WTC11 (cell line): ENCODE measurements at regions not wholly inside any gene's neighbourhood (a gene's known extent, or its start where the extent isn't known, plus 50 kb on each side); places are given as distances from the start of the nearest gene placed in this dataset.

ENCODE experiments used
- ATAC-seq: fragments of 200-7000 bp; cut with Tn5 transposase; 2 replicates; pipeline ENCODE4 v1.10.0; 2021; ENCODE audit warnings: mild to moderate bottlenecking, moderate library complexity
- CTCF ChIA-PET: fragments of 300-600 bp; sonication (Branson Sonifier 250); formaldehyde crosslinking; loops from one replicate; lab custom pipeline; 2021; ENCODE audit warnings: antibody characterized with exemption; lab: Charles Lee
- POLR2A ChIA-PET: fragments of 350-600 bp; sonication (Branson Sonifier 250); formaldehyde crosslinking; loops from one replicate; lab custom pipeline; 2021; ENCODE audit warnings: antibody characterized with exemption; lab: Charles Lee
- DNase-seq: peaks from one replicate; pipeline ENCODE4 v3.0.0; 2021; ENCODE audit warnings: low spot score
- H3K27ac Mint-ChIP-seq: 2 replicates; pipeline ENCODE4 v1.8.0; 2021; ENCODE audit warnings: mixed read lengths
- H3K27me3 Mint-ChIP-seq: 2 replicates; pipeline ENCODE4 v1.8.0; 2021; ENCODE audit warnings: low read depth, mild to moderate bottlenecking, moderate library complexity, mixed read lengths
- H3K36me3 Mint-ChIP-seq: 2 replicates; pipeline ENCODE4 v1.8.0; 2021; ENCODE audit warnings: mixed read lengths
- H3K4me1 Mint-ChIP-seq: 2 replicates; pipeline ENCODE4 v1.8.0; 2022; ENCODE audit warnings: mixed read lengths
- H3K4me3 Mint-ChIP-seq: 2 replicates; pipeline ENCODE4 v1.8.0; 2021; ENCODE audit warnings: mild to moderate bottlenecking, moderate library complexity, mixed read lengths
- H3K9me3 Mint-ChIP-seq: 2 replicates; pipeline ENCODE4 v1.8.0; 2021; ENCODE audit warnings: mixed read lengths
- ELF4 ChIP-seq: sonication (generic); formaldehyde crosslinking; IDR thresholded peaks from 2 replicates; pipeline ENCODE4 v1.8.1; 2022; ENCODE audit warnings: low read depth, mild to moderate bottlenecking, moderate library complexity, missing genetic modification reagents
- FOXJ3 ChIP-seq: sonication (generic); formaldehyde crosslinking; IDR thresholded peaks from 2 replicates; pipeline ENCODE4 v1.9.0; 2021; ENCODE audit warnings: missing genetic modification reagents, mild to moderate bottlenecking, borderline replicate concordance
- FOXP1 ChIP-seq: sonication (generic); formaldehyde crosslinking; IDR thresholded peaks from 2 replicates; pipeline ENCODE4 v1.8.0; 2022; ENCODE audit warnings: missing genetic modification reagents, mild to moderate bottlenecking, moderate library complexity, borderline replicate concordance
- FOXP4 ChIP-seq: sonication (generic); formaldehyde crosslinking; IDR thresholded peaks from 2 replicates; pipeline ENCODE4 v1.8.0; 2022; ENCODE audit warnings: mild to moderate bottlenecking, missing genetic modification reagents
- GABPB1 ChIP-seq: sonication (generic); formaldehyde crosslinking; IDR thresholded peaks from 2 replicates; pipeline ENCODE4 v1.8.1; 2023; ENCODE audit warnings: mild to moderate bottlenecking, missing genetic modification reagents
- KAT7 ChIP-seq: sonication (generic); formaldehyde crosslinking; IDR thresholded peaks from 2 replicates; pipeline ENCODE4 v1.8.1; 2023; ENCODE audit warnings: missing genetic modification reagents, mild to moderate bottlenecking, borderline replicate concordance
- MAX ChIP-seq: sonication (generic); formaldehyde crosslinking; IDR thresholded peaks from 2 replicates; pipeline ENCODE4 v1.8.0; 2022; ENCODE audit warnings: mild to moderate bottlenecking, missing genetic modification reagents
- NFATC4 ChIP-seq: fragments of 250-450 bp; sonication (Bioruptor Pico); IDR thresholded peaks from 2 replicates; pipeline ENCODE4 v1.9.0; 2021; ENCODE audit warnings: mild to moderate bottlenecking
- SMAD3 ChIP-seq: sonication (generic); formaldehyde crosslinking; IDR thresholded peaks from 2 replicates; pipeline ENCODE4 v1.8.0; 2022; ENCODE audit warnings: missing genetic modification reagents, mild to moderate bottlenecking, borderline replicate concordance
- SOX15 ChIP-seq: fragments of 250-450 bp; sonication (Bioruptor Pico); IDR thresholded peaks from 2 replicates; pipeline ENCODE4 v1.9.0; 2021; ENCODE audit warnings: mild to moderate bottlenecking
- SP1 ChIP-seq: sonication (generic); formaldehyde crosslinking; conservative IDR thresholded peaks from 2 replicates; pipeline ENCODE4 v1.8.1; 2022; ENCODE audit warnings: missing genetic modification reagents
- USF1 ChIP-seq: sonication (generic); formaldehyde crosslinking; IDR thresholded peaks from 2 replicates; pipeline ENCODE4 v1.8.0; 2022; ENCODE audit warnings: mild to moderate bottlenecking, missing genetic modification reagents
- ZNF121 ChIP-seq: sonication (generic); formaldehyde crosslinking; IDR thresholded peaks from 2 replicates; pipeline ENCODE4 v1.8.0; 2023; ENCODE audit warnings: missing genetic modification reagents
- ZNF281 ChIP-seq: sonication (generic); formaldehyde crosslinking; IDR thresholded peaks from 2 replicates; pipeline ENCODE4 v1.8.0; 2023; ENCODE audit warnings: mild to moderate bottlenecking, missing genetic modification reagents
- TF ChIP-seq, protein P1 (sequence below): fragments of 250-450 bp; sonication (Bioruptor Pico); IDR thresholded peaks from 2 replicates; pipeline ENCODE4 v1.9.0; 2021; ENCODE audit warnings: moderate library complexity, mild to moderate bottlenecking, inconsistent platforms, borderline replicate concordance
- TF ChIP-seq, protein P2 (sequence below): fragments of 250-450 bp; sonication (Bioruptor Pico); IDR thresholded peaks from 2 replicates; pipeline ENCODE4 v1.9.0; 2021; ENCODE audit warnings: mild to moderate bottlenecking
- TF ChIP-seq, protein P3 (sequence below): sonication (generic); formaldehyde crosslinking; IDR thresholded peaks from 2 replicates; pipeline ENCODE4 v1.8.1; 2022; ENCODE audit warnings: mild to moderate bottlenecking, moderate library complexity, missing genetic modification reagents
- TF ChIP-seq, protein P4 (sequence below): sonication (generic); formaldehyde crosslinking; IDR thresholded peaks from 2 replicates; pipeline ENCODE4 v1.8.0; 2022; ENCODE audit warnings: missing genetic modification reagents

GRCh38 chr6:8170754-8171153 is 68.4 kb upstream of the EEF1E1 start:
- ATAC-seq (no peak), DNase-seq (no peak)
- no peak overlapping the region for H3K4me3 Mint-ChIP-seq
- H3K4me1 Mint-ChIP-seq: 0 out of 2 replicates have a peak, but pooled peaks cover 3% of the 10 kb centered on the region
- no peaks in the 10 kb centered on the region for H3K9me3 Mint-ChIP-seq
- ChIA-PET CTCF (interaction anchor here (0.7 to 1.9 kb wide), 13 partner anchors 9 to 311 kb away, joined by 3 to 19 read pairs (median 5); no protein-coding TSS in a partner anchor), POLR2A (interaction anchor here (0.9 kb wide), 1 partner anchor 10 kb away, joined by 5 read pairs; no protein-coding TSS in a partner anchor)
- H3K27ac Mint-ChIP-seq: no peak overlapping the region
- TF ChIP-seq ZNF121 (CRISPR knock-in tag) (no peak), SOX15 (CRISPR knock-in tag) (no peak), USF1 (CRISPR knock-in tag) (no peak), SMAD3 (CRISPR knock-in tag) (no peak), GABPB1 (CRISPR knock-in tag) (no peak), NFATC4 (CRISPR knock-in tag) (no peak)
- TF ChIP-seq, protein P1, sequence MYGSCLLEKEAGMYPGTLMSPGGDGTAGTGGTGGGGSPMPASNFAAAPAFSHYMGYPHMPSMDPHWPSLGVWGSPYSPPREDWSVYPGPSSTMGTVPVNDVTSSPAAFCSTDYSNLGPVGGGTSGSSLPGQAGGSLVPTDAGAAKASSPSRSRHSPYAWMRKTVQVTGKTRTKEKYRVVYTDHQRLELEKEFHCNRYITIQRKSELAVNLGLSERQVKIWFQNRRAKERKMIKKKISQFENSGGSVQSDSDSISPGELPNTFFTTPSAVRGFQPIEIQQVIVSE (CRISPR knock-in tag): no peak
- no peaks in the 10 kb centered on the region for H3K36me3 Mint-ChIP-seq
- no peaks in the 10 kb centered on the region; the same call in 1 of the 2 replicates for H3K27me3 Mint-ChIP-seq

DNA sequence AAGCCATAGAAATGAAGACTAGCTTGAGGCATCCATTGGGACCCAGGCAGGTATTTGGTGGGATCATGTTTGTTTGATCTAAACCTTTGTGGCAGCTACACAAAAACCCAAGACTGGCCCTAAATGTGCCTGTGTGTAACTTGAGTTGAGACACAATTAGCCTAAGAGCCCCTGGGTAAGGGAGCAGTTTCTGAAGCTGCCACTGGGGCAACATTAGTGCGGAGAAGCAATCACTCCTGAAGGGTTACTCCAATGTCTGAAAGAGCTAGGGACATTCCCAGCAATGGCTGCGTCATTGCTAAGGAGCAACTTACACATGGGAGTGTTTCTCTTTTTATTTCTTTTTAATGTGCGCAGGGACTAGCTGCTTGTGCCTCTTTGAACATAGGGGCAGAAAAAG is 67.9 kb upstream of the EEF1E1 start:
- ChIA-PET CTCF (interaction anchor here (0.7 to 1.9 kb wide), 13 partner anchors 8 to 311 kb away, joined by 3 to 19 read pairs (median 5); no protein-coding TSS in a partner anchor), POLR2A (interaction anchor here (0.9 kb wide), 1 partner anchor 10 kb away, joined by 5 read pairs; no protein-coding TSS in a partner anchor)
- Mint-ChIP-seq H3K9me3 (no peaks in the 10 kb centered on the region), H3K36me3 (no peaks in the 10 kb centered on the region), H3K27ac (no peak overlapping the region; the same call in 1 of the 2 replicates), H3K27me3 (no peaks in the 10 kb centered on the region; the same call in 1 of the 2 replicates), H3K4me3 (no peak overlapping the region), H3K4me1 (0 out of 2 replicates have a peak, but pooled peaks cover 3% of the 10 kb centered on the region)
- ATAC-seq (peak; percentile 95), DNase-seq (peak; percentile 27)
- TF ChIP-seq ELF4 (CRISPR knock-in tag) (no peak), GABPB1 (CRISPR knock-in tag) (no peak), MAX (CRISPR knock-in tag) (no peak), KAT7 (CRISPR knock-in tag) (no peak), FOXP1 (CRISPR knock-in tag) (no peak), SP1 (CRISPR knock-in tag) (no peak), FOXJ3 (no peak), FOXP4 (CRISPR knock-in tag) (no peak), SMAD3 (CRISPR knock-in tag) (no peak)
- TF ChIP-seq, protein P2, sequence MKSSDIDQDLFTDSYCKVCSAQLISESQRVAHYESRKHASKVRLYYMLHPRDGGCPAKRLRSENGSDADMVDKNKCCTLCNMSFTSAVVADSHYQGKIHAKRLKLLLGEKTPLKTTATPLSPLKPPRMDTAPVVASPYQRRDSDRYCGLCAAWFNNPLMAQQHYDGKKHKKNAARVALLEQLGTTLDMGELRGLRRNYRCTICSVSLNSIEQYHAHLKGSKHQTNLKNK: no peak
- TF ChIP-seq, protein P3, sequence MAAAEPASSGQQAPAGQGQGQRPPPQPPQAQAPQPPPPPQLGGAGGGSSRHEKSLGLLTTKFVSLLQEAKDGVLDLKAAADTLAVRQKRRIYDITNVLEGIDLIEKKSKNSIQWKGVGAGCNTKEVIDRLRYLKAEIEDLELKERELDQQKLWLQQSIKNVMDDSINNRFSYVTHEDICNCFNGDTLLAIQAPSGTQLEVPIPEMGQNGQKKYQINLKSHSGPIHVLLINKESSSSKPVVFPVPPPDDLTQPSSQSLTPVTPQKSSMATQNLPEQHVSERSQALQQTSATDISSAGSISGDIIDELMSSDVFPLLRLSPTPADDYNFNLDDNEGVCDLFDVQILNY (CRISPR knock-in tag): no peak

- peaks cover 6% of the 10 kb centered on the region for H3K9me3 Mint-ChIP-seq
- ChIA-PET POLR2A (no interaction called here), CTCF (no interaction called here)
- TF ChIP-seq ZNF281 (CRISPR knock-in tag): no peak
- TF ChIP-seq, protein P4, sequence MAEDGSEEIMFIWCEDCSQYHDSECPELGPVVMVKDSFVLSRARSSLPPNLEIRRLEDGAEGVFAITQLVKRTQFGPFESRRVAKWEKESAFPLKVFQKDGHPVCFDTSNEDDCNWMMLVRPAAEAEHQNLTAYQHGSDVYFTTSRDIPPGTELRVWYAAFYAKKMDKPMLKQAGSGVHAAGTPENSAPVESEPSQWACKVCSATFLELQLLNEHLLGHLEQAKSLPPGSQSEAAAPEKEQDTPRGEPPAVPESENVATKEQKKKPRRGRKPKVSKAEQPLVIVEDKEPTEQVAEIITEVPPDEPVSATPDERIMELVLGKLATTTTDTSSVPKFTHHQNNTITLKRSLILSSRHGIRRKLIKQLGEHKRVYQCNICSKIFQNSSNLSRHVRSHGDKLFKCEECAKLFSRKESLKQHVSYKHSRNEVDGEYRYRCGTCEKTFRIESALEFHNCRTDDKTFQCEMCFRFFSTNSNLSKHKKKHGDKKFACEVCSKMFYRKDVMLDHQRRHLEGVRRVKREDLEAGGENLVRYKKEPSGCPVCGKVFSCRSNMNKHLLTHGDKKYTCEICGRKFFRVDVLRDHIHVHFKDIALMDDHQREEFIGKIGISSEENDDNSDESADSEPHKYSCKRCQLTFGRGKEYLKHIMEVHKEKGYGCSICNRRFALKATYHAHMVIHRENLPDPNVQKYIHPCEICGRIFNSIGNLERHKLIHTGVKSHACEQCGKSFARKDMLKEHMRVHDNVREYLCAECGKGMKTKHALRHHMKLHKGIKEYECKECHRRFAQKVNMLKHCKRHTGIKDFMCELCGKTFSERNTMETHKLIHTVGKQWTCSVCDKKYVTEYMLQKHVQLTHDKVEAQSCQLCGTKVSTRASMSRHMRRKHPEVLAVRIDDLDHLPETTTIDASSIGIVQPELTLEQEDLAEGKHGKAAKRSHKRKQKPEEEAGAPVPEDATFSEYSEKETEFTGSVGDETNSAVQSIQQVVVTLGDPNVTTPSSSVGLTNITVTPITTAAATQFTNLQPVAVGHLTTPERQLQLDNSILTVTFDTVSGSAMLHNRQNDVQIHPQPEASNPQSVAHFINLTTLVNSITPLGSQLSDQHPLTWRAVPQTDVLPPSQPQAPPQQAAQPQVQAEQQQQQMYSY (CRISPR knock-in tag): no peak
- no peaks in the 10 kb centered on the region for H3K4me1 Mint-ChIP-seq
- H3K36me3 Mint-ChIP-seq: no peaks in the 10 kb centered on the region
- no peaks in the 10 kb centered on the region for H3K27me3 Mint-ChIP-seq
- DNase-seq: no peak
- no peak for ATAC-seq
- H3K27ac Mint-ChIP-seq: no peak overlapping the region; the same call in 1 of the 2 replicates
- H3K4me3 Mint-ChIP-seq: no peak overlapping the region
Measured at GRCh38 chr6:8166156-8166555, 63.8 kb upstream of the EEF1E1 start.
